ENCODE measurements at regions not wholly inside any gene's neighbourhood (a gene's known extent, or its start where the extent isn't known, plus 50 kb on each side); places are given as distances from the start of the nearest gene placed in this dataset.
"Not testable (repeated sequence)": the region's sequence is repeated elsewhere in the genome, so short reads cannot be mapped to it uniquely, and the experiment has no call there.

DNA sequence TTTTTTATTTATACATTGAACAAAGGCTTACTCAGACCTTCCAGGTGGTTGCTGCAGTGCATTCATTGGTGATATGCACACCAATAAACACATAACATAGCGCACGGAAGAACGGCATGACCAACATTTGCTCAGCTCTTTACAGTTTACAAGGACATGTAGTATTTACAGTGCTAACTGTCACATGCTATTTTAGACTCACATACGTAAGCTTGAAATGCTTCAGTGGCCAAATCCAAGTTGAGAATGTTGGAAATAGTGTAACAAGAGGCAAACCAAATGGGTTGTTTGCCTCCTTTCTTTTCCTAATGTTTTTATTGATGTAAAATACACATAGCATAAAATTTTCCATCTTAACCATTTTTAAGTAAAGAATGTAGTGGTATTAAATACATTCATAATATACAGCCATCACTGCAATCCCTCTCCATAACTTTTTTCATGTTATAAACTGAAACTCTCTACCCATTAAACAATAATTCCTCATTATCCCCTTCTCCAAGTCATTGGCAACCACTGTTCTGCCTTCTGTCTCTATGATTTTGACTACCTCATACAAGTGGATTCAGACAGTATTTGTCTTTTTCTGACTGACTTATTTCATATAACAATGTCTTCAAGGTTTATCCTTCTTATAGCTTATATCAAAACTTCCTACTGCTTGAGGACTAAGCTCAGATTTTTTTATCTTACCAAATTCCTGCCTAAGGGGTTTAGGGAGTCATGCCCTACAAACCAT is 1722.9 kb upstream of the AGA start:
- H3K4me1 Mint-ChIP-seq (ENCODE audit: unreplicated experiment), result peaks cover 43% of the 10 kb centered on the region
- TF ChIP-seq, protein P1, sequence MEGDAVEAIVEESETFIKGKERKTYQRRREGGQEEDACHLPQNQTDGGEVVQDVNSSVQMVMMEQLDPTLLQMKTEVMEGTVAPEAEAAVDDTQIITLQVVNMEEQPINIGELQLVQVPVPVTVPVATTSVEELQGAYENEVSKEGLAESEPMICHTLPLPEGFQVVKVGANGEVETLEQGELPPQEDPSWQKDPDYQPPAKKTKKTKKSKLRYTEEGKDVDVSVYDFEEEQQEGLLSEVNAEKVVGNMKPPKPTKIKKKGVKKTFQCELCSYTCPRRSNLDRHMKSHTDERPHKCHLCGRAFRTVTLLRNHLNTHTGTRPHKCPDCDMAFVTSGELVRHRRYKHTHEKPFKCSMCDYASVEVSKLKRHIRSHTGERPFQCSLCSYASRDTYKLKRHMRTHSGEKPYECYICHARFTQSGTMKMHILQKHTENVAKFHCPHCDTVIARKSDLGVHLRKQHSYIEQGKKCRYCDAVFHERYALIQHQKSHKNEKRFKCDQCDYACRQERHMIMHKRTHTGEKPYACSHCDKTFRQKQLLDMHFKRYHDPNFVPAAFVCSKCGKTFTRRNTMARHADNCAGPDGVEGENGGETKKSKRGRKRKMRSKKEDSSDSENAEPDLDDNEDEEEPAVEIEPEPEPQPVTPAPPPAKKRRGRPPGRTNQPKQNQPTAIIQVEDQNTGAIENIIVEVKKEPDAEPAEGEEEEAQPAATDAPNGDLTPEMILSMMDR (IDR thresholded peaks at IDR 0.05; ENCODE audit: unreplicated experiment), result no peak
- peaks cover 4% of the 10 kb centered on the region for H3K27me3 Mint-ChIP-seq (ENCODE audit: unreplicated experiment)
- H3K36me3 Mint-ChIP-seq (ENCODE audit: low read depth, unreplicated experiment), result no peaks in the 10 kb centered on the region
- DNase-seq (ENCODE audit: low spot score), result no peak
- no peaks in the 10 kb centered on the region for H3K9me3 Mint-ChIP-seq (ENCODE audit: unreplicated experiment)
- H3K27ac Mint-ChIP-seq (ENCODE audit: unreplicated experiment), result no peak overlapping the region
- no peak overlapping the region for H3K4me3 Mint-ChIP-seq (ENCODE audit: unreplicated experiment)

DNA sequence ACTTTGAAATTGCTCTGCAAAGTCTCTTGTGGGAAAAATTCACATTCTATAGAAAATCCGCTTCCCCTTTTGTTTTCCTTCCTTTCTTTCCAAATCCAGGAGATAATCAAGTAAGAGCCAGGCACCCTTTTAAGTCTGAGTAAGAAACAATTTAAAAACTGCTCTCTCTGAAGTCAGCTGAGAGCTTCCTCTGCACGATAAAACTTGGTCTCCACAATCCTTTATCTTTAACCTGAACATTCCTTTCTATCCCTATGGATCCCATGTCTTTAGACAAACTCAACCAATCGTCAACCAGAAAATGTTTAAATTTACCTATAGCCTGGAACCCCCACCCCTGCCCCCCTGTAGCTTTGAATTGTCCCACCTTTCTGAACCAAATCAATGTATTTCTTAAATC is 1723.6 kb upstream of the AGA start:
- no peaks in the 10 kb centered on the region for H3K36me3 Mint-ChIP-seq (ENCODE audit: low read depth, unreplicated experiment)
- no peak for DNase-seq (ENCODE audit: low spot score)
- TF ChIP-seq, protein P1 (IDR thresholded peaks at IDR 0.05; ENCODE audit: unreplicated experiment), result no peak
- peak overlapping the region; percentile 3 for H3K27ac Mint-ChIP-seq (ENCODE audit: unreplicated experiment)
- H3K4me1 Mint-ChIP-seq (ENCODE audit: unreplicated experiment), result peaks cover 43% of the 10 kb centered on the region
- peaks cover 4% of the 10 kb centered on the region for H3K27me3 Mint-ChIP-seq (ENCODE audit: unreplicated experiment)
- H3K9me3 Mint-ChIP-seq (ENCODE audit: unreplicated experiment), result no peaks in the 10 kb centered on the region
- no peak overlapping the region for H3K4me3 Mint-ChIP-seq (ENCODE audit: unreplicated experiment)

DNA sequence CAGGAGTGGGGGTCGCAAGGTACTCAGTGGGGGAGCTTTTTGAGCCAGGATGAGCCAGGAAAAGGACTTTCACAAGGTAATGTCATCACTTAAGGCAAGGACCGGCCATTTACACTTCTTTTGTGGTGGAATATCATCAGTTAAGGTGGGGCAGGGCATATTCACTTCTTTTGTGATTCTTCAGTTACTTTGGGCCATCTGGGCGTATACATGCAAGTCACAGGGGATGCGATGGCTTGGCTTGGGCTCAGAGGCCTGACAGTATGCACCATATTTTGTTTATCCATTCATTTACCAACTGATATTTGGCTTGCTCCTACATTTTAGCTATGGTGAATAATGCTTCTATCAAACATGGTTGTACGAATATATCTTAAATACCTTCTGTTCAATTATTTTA is 1728.1 kb upstream of the AGA start:
- H3K36me3 Mint-ChIP-seq (ENCODE audit: low read depth, unreplicated experiment); H3K27ac Mint-ChIP-seq (ENCODE audit: unreplicated experiment); H3K9me3 Mint-ChIP-seq (ENCODE audit: unreplicated experiment); H3K27me3 Mint-ChIP-seq (ENCODE audit: unreplicated experiment); DNase-seq (ENCODE audit: low spot score): not testable (repeated sequence)
- Mint-ChIP-seq H3K4me3 (ENCODE audit: unreplicated experiment) (peak overlapping the region; percentile 85), H3K4me1 (ENCODE audit: unreplicated experiment) (peaks cover 35% of the 10 kb centered on the region)

DNA sequence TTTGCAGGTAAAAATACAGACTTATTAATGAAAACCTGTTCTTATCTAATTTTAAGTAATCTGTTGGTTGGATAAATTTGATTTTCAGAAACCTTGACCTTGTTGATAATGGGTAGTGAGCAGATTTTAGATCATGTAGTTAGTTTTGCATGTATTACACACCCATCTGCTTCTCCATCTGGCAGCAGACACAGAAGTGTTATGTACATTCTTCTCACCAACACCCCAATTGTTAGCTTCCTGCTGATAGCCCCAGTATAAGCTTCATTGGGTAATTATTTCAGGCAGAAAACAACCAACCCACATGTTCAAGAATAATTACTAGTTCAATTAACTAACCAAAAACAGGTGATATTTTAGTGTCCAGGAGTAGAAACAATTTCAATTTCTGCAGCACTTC is 1740.5 kb upstream of the AGA start:
- no peaks in the 10 kb centered on the region for H3K9me3 Mint-ChIP-seq (ENCODE audit: unreplicated experiment)

DNA sequence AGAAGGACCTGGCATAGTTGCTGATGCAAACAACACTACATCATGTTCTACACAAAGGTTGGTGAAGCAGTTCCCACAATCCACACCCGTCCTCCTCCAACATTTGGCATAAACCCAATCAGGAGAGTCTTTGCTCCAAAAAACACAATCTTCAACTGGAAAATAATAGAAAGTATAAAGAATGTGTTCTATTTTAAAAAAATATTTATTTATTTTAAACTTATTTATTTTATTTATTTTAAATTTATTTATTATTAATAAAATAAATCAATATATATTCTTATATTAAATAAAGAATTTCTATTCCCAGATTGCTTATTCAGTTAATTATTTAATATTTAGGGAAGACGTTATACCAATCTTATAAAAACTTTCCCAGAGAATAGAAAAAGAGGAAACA is 1753.7 kb upstream of the AGA start:
- no peak for DNase-seq (ENCODE audit: low spot score)
- Mint-ChIP-seq H3K27ac (ENCODE audit: unreplicated experiment) (no peak overlapping the region), H3K9me3 (ENCODE audit: unreplicated experiment) (no peaks in the 10 kb centered on the region), H3K4me1 (ENCODE audit: unreplicated experiment) (no peaks in the 10 kb centered on the region), H3K36me3 (ENCODE audit: low read depth, unreplicated experiment) (no peaks in the 10 kb centered on the region), H3K27me3 (ENCODE audit: unreplicated experiment) (no peaks in the 10 kb centered on the region), H3K4me3 (ENCODE audit: unreplicated experiment) (no peak overlapping the region)
- TF ChIP-seq, protein P1 (IDR thresholded peaks at IDR 0.05; ENCODE audit: unreplicated experiment), result no peak

More for the DNA sequence above, 1740.5 kb upstream of the AGA start:
- DNase-seq (ENCODE audit: low spot score), result no peak
- TF ChIP-seq, protein P1 (IDR thresholded peaks at IDR 0.05; ENCODE audit: unreplicated experiment), result no peak
- Mint-ChIP-seq H3K4me1 (ENCODE audit: unreplicated experiment) (no peaks in the 10 kb centered on the region), H3K27ac (ENCODE audit: unreplicated experiment) (no peak overlapping the region), H3K36me3 (ENCODE audit: low read depth, unreplicated experiment) (no peaks in the 10 kb centered on the region), H3K4me3 (ENCODE audit: unreplicated experiment) (no peak overlapping the region), H3K27me3 (ENCODE audit: unreplicated experiment) (no peaks in the 10 kb centered on the region)

Measured in endothelial cell (in vitro differentiated cells).